MM.1S (cell line): ENCODE measurements at regions not wholly inside any gene's neighbourhood (a gene's known extent, or its start where the extent isn't known, plus 50 kb on each side); places are given as distances from the start of the nearest gene placed in this dataset.

Experiments used
- DNase-seq: peaks from one replicate; pipeline ENCODE4 v3.0.0-alpha.2; 2015
- H2AFZ ChIP-seq: fragments of 300-600 bp; sonication (generic); 2 replicates; pipeline ENCODE4 v1.6.0; 2016; ENCODE audit warnings: antibody characterized with exemption, low read length
- H3F3A ChIP-seq: fragments of 300-600 bp; sonication (generic); 2 replicates; pipeline ENCODE4 v1.6.1; 2016; ENCODE audit warnings: mild to moderate bottlenecking, antibody characterized with exemption, low read length, moderate library complexity, mixed read lengths; ENCODE audit not compliant: insufficient read depth
- H3K27ac ChIP-seq: fragments of 300-600 bp; sonication (generic); 2 replicates; pipeline ENCODE4 v1.5.1; 2016; ENCODE audit warnings: mild to moderate bottlenecking, low read length
- H3K27me3 ChIP-seq: fragments of 300-600 bp; sonication (generic); replicated peaks from 2 replicates; pipeline ENCODE4 v1.6.0; 2016; ENCODE audit warnings: low read length; ENCODE audit not compliant: insufficient read depth
- H3K36me3 ChIP-seq: fragments of 300-600 bp; sonication (generic); replicated peaks from 2 replicates; pipeline ENCODE4 v1.6.1; 2016; ENCODE audit warnings: mild to moderate bottlenecking, low read length, mixed read lengths; ENCODE audit not compliant: insufficient read depth
- H3K4me1 ChIP-seq: fragments of 300-600 bp; sonication (generic); 2 replicates; pipeline ENCODE4 v1.6.1; 2016; ENCODE audit warnings: low read length, mixed read lengths
- H3K4me2 ChIP-seq: fragments of 300-600 bp; sonication (generic); 2 replicates; pipeline ENCODE4 v1.6.0; 2016; ENCODE audit warnings: low read depth, low read length
- H3K4me3 ChIP-seq: fragments of 300-600 bp; sonication (generic); 2 replicates; pipeline ENCODE4 v1.5.1; 2016; ENCODE audit warnings: low read length, mixed read lengths
- H3K79me2 ChIP-seq: fragments of 300-600 bp; sonication (generic); 2 replicates; pipeline ENCODE4 v1.6.1; 2016; ENCODE audit warnings: mixed run types, low read length, mixed read lengths
- H3K9ac ChIP-seq: fragments of 300-600 bp; sonication (generic); 2 replicates; pipeline ENCODE4 v1.6.1; 2016; ENCODE audit warnings: low read length, mixed read lengths
- H3K9me2 ChIP-seq: fragments of 300-600 bp; sonication (generic); replicated peaks from 2 replicates; pipeline ENCODE4 v1.6.1; 2016; ENCODE audit warnings: mild to moderate bottlenecking, low read length, mixed read lengths; ENCODE audit not compliant: insufficient read depth
- H3K9me3 ChIP-seq: fragments of 300-600 bp; sonication (generic); replicated peaks from 2 replicates; pipeline ENCODE4 v1.6.1; 2016; ENCODE audit warnings: mild to moderate bottlenecking, low read length, mixed read lengths; ENCODE audit not compliant: insufficient read depth
- H4K20me1 ChIP-seq: fragments of 300-600 bp; sonication (generic); 2 replicates; pipeline ENCODE4 v1.6.1; 2016; ENCODE audit warnings: mild to moderate bottlenecking, low read length, moderate library complexity, mixed read lengths; ENCODE audit not compliant: insufficient read depth
- CTCF ChIP-seq: fragments of 300-600 bp; sonication (generic); IDR thresholded peaks from 2 replicates; pipeline ENCODE4 v1.5.1; 2016; ENCODE audit warnings: antibody characterized with exemption, low read length, mixed read lengths
- EZH2 ChIP-seq: fragments of 300-600 bp; sonication (generic); optimal IDR thresholded peaks from 2 replicates; pipeline ENCODE3; 2017; ENCODE audit warnings: low read depth, mild to moderate bottlenecking, antibody characterized with exemption, low read length, mixed read lengths
- EZH2phosphoT487 ChIP-seq: fragments of 300-600 bp; sonication (generic); IDR thresholded peaks from 2 replicates; pipeline ENCODE4 v1.6.1; 2018; ENCODE audit warnings: antibody characterized with exemption, low read length

- Histone ChIP-seq H3K36me3 (no peaks in the 10 kb centered on the region), H3K9me2 (no peaks in the 10 kb centered on the region), H3K4me3 (no peak overlapping the region), H3K9ac (no peak overlapping the region), H2AFZ (no peak overlapping the region), H3K27ac (no peak overlapping the region), H3K4me1 (no peaks in the 10 kb centered on the region), H3K9me3 (no peaks in the 10 kb centered on the region), H3K4me2 (no peak overlapping the region), H3K27me3 (no peaks in the 10 kb centered on the region), H3K79me2 (no peaks in the 10 kb centered on the region), H4K20me1 (no peaks in the 10 kb centered on the region), H3F3A (no peaks in the 10 kb centered on the region)
- TF ChIP-seq EZH2 (no peak), EZH2phosphoT487 (no peak), CTCF (no peak)
- no peak for DNase-seq
These were observed 220.2 kb downstream of the MTHFS start for GRCh38 chr15:79676621-79677020.

GRCh38 chr15:79677241-79677640 is 219.6 kb downstream of the MTHFS start:
- Histone ChIP-seq H3K9me3 (no peaks in the 10 kb centered on the region), H3K4me1 (no peaks in the 10 kb centered on the region), H3K27ac (no peak overlapping the region), H3K9me2 (no peaks in the 10 kb centered on the region), H3K4me2 (no peak overlapping the region), H3K4me3 (no peak overlapping the region), H3K9ac (no peak overlapping the region), H2AFZ (no peak overlapping the region), H3K36me3 (no peaks in the 10 kb centered on the region), H3F3A (no peaks in the 10 kb centered on the region), H3K79me2 (no peaks in the 10 kb centered on the region), H3K27me3 (no peaks in the 10 kb centered on the region), H4K20me1 (no peaks in the 10 kb centered on the region)
- no peak for DNase-seq
- TF ChIP-seq EZH2 (no peak), EZH2phosphoT487 (no peak), CTCF (no peak)

GRCh38 chr15:79678032-79678701 is 218.6 kb downstream of the MTHFS start:
- no peak overlapping the region for H3K4me2 ChIP-seq
- H3F3A ChIP-seq: no peaks in the 10 kb centered on the region
- no peak for TF ChIP-seq EZH2phosphoT487
- no peak for TF ChIP-seq CTCF
- no peak for TF ChIP-seq EZH2
- H3K27ac ChIP-seq: no peak overlapping the region
- no peaks in the 10 kb centered on the region for H4K20me1 ChIP-seq
- no peak overlapping the region for H3K4me3 ChIP-seq
- H3K36me3 ChIP-seq: no peaks in the 10 kb centered on the region
- no peaks in the 10 kb centered on the region for H3K9me3 ChIP-seq
- H3K27me3 ChIP-seq: no peaks in the 10 kb centered on the region
- H3K9ac ChIP-seq: no peak overlapping the region
- H3K4me1 ChIP-seq: no peaks in the 10 kb centered on the region
- H2AFZ ChIP-seq: no peak overlapping the region
- no peaks in the 10 kb centered on the region for H3K79me2 ChIP-seq
- no peak for DNase-seq
- no peaks in the 10 kb centered on the region for H3K9me2 ChIP-seq
